D721Med (cell line): ENCODE measurements at regions not wholly inside any gene's neighbourhood (a gene's known extent, or its start where the extent isn't known, plus 50 kb on each side); places are given as distances from the start of the nearest gene placed in this dataset.

Experiments
- DNase-seq: peaks from one replicate; pipeline ENCODE4 v3.0.0; 2011; ENCODE audit warnings: low spot score; ENCODE audit not compliant: insufficient read length
- FAIRE-seq: peaks from 2 replicates; lab custom pipeline; 2011; peaks lifted over from hg19 to GRCh38; lab: Jason Lieb, UNC
- CTCF ChIP-seq: IDR thresholded peaks from 2 replicates; pipeline ENCODE4 v1.5.1; 2012; ENCODE audit warnings: mild to moderate bottlenecking, control low read depth; ENCODE audit not compliant: insufficient read depth; ENCODE audit errors: missing control alignments

GRCh38 chrX:113275804-113276203, 435.2 kb upstream of the AMOT start:
- FAIRE-seq (no peak), DNase-seq (no peak)
- no peak for TF ChIP-seq CTCF

GRCh38 chrX:113274791-113275190, 434.2 kb upstream of the AMOT start:
- DNase-seq (no peak), FAIRE-seq (no peak)
- TF ChIP-seq CTCF: no peak

- FAIRE-seq (no peak), DNase-seq (no peak)
- no peak for TF ChIP-seq CTCF
These were observed 433.7 kb upstream of the AMOT start for GRCh38 chrX:113274345-113274744.

GRCh38 chrX:113269203-113269602, 428.6 kb upstream of the AMOT start:
- no peak for DNase-seq
- no peak for TF ChIP-seq CTCF

GRCh38 chrX:113260474-113260873, 419.8 kb upstream of the AMOT start:
- DNase-seq (no peak), FAIRE-seq (no peak)
- no peak for TF ChIP-seq CTCF

More at GRCh38 chrX:113269203-113269602, 428.6 kb upstream of the AMOT start:
- FAIRE-seq: no peak

GRCh38 chrX:113222305-113222704, 381.7 kb upstream of the AMOT start:
- DNase-seq (no peak), FAIRE-seq (no peak)
- TF ChIP-seq CTCF: no peak

- DNase-seq: no peak
- no peak for FAIRE-seq
These were observed 371.4 kb upstream of the AMOT start for GRCh38 chrX:113212052-113212451.

More at GRCh38 chrX:113212052-113212451, 371.4 kb upstream of the AMOT start:
- TF ChIP-seq CTCF: no peak
